HG02642 (cell line): ENCODE measurements at regions not wholly inside any gene's neighbourhood (a gene's known extent, or its start where the extent isn't known, plus 50 kb on each side); places are given as distances from the start of the nearest gene placed in this dataset.

Experiments used
- ATAC-seq: cut with Tn5 transposase; IDR thresholded peaks from one replicate; pipeline ENCODE4 v1.9.1; 2021; ENCODE audit warnings: mild to moderate bottlenecking; ENCODE audit not compliant: unreplicated experiment, poor library complexity

DNA sequence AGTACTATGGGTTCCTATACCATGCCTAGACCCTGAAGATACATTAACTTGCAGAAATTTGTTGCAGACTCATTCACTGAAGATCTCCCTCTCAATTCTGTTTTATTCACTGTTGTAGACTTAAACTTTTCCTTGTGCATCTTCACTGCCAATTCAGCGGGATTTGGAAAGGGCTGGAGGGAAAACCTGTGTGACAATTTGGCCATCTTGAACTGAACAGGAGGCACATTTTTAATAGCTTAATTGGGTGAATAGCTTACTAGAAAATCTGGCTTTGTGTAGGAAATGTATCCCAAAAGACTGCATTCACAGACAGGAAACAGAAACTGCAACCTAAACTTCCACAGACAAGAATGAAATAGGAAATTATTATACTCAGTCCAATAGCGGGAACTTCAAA lies 512.3 kb downstream of the XIRP2 start:
- no peak for ATAC-seq

DNA sequence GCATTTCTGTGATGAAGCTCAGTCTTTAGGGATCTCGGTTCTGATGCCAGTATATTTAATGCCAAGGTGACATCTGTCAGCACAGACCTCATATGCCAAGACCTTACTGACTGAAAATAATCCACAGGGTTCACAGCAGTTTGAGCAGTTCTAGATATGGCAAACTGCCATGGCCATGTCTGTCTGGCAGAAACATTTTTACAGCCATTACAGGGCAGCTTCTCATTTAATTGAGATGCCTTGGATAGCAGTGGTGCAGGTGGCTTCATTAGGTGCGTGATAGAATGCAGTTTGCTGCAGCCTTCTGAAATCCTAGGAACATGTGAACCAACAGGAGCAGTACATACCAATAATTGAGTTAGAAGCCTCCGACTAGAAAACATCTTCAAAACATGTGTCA lies 510.6 kb downstream of the XIRP2 start:
- no peak for ATAC-seq

DNA sequence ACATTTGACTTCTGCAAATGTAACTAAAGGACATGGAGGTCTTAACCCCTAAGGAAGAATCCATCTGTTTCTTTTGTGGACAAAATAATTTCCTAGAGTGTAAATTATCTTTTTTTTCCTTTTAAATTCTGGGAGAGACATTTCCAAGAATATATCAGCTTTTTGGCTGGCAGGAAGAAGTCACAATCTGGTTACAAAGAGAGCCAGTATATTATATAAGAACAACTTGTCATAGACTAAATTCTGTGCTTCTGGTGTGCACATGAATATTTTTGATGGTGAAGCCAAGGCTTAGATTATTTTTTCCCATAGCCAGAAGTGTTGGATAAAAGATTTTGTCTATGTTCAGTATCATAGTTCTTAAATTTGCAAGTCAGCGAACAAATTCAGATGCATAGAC lies 500.6 kb downstream of the XIRP2 start:
- no peak for ATAC-seq

DNA sequence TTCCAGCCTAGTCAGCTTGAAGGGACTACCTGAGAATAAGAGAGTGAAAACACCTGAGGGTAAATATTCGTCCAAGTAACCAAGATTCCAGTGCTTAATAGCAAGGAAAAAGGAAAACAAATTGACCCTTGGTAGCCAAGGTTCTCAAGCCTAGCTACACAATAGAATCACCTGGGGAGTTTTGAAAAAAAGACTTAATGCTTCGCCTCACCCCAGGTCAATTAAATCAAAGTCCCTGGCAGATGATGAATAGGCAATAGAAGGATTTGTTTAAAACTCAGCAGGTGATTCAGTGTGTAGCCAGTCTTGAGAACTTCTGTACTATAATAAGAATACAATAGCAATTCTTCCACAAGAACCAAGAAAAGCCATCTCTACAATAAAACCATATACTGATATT lies 500.2 kb downstream of the XIRP2 start:
- no peak for ATAC-seq

DNA sequence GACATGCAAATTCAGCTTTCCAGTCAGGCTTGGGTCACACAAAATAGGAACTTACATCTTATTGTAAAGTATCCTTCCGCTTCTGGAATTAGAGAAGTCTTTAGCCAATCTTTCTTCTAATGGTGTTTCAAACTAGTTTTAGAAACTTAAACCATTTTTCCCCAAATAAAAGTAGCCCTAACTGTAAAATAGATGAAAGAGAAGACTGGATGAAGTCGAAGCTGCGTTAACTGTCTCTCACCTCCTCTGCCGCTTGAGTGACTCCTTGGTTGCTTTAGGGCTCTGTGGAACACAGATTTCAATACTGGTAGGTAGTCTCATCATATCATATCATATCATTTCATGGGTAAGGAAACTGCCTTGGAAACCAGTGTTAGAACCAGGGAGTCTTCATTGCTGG lies 498.4 kb downstream of the XIRP2 start:
- no peak for ATAC-seq

DNA sequence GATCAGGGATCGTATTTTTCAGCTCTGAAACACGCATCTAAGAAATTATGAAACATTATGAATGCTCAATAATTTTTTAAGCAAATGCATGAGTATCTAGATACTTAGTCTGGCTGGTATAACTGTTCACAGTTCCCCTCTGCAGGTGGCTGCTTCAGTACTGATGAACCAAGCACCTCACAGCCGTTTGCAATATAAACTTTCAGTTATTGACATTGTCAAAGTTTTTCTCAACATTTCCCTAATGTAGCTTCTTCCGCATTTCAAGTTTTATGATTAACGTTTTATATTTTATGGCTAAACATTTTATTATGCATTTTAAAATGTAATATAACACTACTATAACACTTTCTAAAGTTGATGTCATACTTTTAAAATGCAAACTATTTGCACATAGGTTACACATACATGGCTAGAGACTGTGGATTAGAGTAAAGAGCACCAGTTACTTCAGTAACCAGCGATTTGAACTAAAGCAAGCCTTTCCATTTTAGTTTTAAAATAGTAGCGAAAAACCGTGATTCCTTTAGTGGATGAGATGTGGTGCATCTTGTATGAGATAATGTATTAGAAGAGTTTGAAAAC lies 495.4 kb downstream of the XIRP2 start:
- no peak for ATAC-seq

DNA sequence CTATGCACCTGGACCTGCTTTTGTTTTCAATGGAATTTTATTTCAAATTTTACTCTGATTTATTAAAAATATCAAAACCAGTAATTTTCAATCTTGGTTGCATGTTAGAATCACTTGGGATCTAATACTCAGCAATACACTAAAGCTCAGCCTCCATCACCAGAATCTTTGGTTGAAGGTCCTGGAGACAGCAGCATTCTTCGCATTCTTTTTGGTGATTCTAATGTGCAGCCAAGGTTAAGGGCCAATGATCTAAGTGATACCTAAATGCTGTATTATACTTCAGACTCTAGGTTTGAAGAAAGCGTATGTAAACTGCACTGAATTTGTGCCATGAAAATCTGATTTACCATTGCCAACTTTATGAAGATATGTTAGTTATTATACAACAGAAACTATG lies 493.1 kb downstream of the XIRP2 start:
- no peak for ATAC-seq

DNA sequence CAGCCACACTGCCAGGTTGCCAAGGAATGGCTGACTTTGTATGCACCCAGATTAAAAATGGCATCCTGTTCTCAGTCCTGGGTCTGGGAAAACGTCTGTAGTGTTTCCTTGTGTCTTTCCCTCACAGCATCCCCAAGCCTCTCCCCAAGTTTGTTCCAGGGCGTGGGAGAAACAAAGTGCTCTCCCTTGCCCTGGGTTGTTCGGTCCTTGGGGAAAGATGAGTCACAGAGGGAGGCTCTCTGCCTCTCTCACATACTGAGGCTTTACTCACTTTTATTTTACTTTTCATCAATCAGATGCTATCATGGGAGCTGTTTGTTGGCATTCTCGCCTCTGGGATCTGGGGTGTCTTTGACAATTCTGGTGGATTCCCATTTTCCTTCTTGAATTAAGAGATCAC lies 492.3 kb downstream of the XIRP2 start:
- ATAC-seq = no peak

DNA sequence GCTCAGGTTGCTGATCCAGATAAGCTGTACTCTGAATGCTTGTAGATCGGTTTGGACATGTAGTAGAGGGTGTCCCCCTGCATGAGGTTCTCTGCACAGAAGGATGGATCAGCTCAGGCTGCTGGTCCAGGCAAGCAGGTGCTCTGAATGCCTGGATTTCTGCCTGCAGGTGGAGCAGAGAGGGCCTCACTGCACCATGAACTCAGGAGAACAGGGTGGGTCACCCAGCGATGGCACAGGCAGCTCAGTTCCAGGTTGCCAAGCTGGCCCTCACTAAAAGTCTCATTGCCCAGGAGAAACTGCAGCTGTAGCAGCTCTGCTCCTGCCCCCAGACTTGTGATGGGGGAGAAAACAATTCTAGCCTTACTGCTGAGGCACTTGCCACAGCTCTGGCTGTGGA lies 491.8 kb downstream of the XIRP2 start:
- no peak for ATAC-seq

DNA sequence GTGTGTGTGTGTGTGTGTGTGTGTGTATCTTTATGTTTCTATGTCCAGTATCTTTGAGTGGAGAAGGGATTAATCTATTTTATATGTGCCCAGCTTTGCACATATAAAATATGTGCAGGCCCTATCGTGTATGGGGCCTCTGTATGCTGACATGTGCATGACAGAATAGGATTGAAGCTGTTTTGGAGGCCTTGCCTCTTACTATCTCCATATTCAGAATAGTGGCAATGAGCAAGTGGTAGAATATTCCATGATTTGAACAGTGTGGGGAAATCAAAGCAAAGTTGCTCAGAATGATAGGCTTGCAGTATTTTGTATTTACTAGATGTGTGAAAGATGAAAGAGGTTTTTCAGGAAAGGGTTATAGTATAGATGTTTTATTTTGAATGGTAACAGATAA lies 480.8 kb downstream of the XIRP2 start:
- no peak for ATAC-seq

DNA sequence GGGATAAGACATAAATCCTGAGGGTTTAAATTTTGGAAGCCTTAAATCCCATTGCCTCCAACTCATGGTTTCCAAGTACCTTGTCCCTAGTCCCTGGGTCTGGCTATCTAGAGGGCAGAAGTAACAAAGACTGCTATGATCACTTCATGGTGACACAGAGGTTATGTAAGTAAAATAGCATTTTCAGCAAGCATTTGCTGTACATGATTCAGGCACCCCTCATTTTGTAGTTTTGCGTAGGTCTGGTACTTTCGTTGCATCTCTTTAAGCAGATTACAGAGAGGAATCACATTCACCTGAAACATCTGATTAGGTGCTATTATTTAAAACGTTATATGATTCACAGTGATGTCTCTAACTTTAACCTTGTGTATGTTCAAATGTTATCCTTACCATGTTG lies 480.1 kb downstream of the XIRP2 start:
- no peak for ATAC-seq

DNA sequence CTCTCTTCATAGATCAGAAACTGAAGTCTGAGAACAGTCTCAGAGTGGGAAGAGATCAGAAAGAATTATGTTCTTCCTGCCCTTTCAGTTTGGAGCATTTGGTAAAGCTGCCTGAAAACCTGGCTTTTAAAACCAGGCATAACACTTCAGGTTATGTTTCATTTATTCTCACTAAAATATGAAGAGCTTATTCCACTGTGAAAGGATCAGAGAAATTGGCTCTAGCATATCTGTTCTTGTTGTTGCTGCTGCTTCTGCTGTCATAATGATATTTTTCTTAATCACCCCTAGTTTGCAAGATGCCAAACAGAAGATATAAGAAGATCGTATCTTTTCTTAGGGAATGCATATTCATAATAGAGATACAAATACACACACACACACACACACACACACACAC lies 476.9 kb downstream of the XIRP2 start:
- ATAC-seq = no peak

DNA sequence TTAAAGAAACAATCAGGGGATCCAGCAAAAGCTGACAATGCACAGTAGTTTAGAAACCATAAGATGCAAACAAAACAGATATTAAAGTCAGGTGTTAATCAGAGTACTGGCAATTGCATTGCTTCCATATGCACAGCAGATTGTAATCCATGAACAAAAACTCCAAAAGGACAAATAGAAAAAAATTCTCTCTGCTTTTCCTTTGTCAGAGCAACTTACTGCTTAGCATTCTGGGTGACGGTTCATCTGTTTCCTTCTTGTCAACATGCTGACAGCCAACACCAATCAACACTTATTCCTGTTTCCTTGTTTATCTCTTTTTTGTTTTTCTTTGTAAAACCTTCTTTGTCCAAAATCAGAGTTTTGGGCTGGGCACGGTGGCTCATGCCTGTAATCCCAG lies 473.1 kb downstream of the XIRP2 start:
- ATAC-seq = no peak

DNA sequence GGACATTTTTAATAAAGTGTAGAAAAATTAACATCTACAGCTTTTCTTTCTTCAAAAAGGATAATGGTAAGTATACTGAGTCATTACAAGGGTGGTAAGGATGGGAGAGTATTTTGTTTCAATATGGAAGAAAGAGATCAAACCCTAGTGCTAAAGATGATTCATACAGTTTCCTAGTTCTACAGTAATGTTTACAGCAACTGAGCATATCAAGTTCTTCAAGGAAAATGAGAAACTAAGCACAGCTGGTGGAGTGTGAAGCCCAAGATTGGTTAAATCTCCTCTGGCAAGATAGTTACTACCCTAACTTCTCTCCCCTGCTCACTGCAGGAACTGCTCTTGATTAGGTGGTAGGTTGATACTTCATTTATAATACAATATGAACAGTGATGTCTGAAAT lies 467.5 kb downstream of the XIRP2 start:
- ATAC-seq = no peak

DNA sequence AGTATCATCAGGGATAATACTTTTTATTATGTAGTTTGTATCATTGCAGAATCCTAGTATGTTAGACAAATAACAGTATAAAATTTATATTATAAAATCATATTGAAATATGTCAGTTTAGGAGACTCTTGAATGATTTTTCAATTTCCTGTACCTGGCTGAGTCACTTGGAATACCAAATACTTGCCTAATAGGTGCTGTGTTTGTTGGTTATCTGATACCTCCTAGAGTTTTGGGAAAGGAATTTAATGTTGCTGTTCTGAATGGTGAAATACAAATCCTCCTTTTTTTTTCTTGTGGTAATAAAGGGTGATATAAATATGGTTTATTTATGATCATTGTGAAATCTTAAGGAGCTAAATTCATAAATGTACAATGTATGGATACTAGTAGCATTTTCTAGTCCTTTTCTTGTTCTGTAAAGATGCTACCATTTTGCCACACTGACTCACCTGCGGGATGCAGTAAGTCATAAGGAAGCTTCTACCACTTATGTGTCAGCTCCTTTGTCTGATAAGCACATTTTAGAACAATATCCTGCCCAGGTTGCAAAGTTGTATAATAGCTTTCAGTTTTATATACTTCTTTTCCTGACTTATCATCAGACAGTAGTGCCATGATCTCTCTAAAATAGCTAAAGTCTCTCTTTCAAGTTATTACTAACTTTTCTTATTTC lies 465.5 kb downstream of the XIRP2 start:
- no peak for ATAC-seq

DNA sequence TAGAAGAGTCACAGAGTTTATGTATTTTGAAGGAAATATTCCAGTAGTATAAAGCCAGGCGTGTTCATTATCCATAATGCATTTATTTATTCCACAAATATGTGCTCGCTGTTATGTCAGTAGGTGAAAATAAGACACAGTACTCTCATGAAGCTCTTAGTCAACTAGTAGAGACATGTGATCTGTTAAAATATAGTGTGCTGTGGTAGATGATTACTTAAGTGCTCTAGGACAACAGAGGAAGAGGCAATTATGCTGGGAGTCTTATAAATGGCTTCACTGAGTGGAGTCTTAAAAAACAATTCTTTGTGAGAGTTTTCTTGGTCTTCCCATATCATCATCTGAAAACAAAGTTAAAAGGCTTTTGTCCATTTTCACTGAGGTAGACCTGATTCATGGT lies 457.3 kb downstream of the XIRP2 start:
- ATAC-seq = no peak

DNA sequence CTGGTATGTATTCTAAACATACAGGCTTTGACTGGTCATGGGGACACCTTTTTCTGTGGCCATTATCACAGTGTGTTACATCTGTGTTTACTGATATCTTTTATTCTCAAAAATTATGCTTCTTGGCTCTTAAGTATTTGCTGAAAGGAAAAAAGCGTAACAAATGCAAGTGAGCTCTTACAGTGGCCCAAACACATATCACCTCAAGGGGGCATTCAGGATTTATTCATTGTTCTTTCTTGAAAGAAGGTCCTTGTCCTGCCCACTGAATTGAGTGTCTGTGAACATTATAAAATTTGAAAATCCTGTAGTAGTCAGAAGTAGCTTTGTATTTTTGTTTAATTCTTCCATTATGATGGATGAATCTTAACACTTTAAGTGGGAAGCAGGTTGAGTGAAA lies 454.5 kb downstream of the XIRP2 start:
- no peak for ATAC-seq

DNA sequence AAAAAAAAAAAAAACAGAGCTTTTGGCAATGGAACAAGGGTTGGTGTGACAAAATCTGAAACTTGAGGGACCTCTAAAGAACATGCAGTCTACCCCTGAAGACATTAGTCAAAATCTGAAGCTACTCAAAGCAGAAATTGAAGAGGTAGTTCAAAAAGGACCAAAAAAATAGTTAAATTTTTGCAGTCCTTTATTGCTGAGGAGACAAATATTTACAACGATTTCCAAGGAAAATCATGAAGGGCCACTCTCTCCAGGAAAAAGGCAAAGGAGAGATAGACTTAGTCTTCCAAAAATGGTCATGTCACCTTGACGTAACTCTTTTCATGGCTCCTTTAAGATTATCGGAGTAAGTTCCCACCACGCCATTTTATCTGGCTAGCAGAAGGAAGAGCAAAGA lies 452.0 kb downstream of the XIRP2 start:
- ATAC-seq = no peak

DNA sequence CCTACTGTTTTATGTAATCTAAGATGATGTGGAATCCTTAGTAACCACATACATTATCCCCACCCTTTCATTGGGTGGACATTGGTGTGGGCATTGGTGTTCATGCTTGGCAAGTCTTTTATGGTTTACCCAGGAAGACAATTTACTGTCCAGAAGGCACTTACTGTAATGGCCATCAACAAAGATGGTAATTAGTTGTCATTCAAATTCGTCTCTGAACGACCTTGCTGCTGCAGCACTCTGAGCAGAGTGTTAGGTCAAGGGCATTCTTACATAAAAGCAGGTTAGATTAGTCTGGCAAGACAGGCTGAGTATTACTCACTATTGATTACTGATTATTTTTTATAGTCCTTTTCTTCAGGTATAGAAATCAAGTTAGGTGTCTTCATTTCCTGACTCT lies 447.9 kb downstream of the XIRP2 start:
- ATAC-seq = no peak

DNA sequence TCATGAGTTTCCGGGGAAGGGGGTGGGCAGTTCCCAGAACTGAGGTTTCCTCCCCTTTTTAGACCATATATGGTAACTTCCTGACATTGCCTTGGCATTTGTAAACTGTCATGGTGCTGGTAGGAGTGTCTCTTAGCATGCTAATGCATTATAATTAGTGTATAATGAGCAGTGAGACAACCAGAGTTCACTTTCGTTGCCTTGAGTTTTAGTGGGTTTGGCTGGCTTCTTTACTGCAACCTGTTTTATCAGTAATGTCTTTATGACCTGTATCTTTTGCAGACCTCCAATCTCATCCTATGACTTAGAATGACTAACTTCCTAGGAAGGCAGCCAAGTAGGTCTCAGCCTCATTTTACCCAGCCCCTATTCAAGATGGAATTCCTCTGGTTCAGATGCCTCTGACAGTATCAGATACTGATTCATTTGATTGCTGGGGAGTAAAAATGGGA lies 447.3 kb downstream of the XIRP2 start:
- ATAC-seq = no peak

DNA sequence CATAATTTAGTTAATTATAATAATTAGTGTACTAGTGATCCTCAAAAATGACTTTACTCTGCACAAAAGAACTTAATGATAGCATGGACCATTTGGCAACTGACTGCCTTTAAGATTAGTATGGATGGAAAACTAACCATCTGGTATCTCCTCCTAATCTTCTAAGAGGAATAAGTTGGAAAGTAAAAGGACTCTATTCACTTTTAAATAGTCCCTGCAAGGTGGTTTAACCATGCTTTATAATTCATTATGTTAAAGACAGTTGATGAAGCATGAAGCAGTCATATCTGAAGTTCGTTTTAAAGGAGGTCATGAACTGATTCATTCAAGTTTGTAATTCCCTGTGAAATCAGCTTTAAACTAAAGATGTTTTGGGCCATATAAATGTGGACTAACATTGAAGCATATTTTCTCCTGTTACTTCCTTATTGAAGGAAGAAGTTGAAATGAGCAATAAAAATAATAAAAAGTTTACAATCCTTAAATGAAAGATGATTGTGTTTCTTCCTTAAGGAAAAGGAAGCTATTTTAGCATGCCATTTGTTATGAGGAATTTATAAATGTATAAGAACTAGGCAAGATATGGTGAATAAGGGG lies 446.0 kb downstream of the XIRP2 start:
- ATAC-seq = no peak

DNA sequence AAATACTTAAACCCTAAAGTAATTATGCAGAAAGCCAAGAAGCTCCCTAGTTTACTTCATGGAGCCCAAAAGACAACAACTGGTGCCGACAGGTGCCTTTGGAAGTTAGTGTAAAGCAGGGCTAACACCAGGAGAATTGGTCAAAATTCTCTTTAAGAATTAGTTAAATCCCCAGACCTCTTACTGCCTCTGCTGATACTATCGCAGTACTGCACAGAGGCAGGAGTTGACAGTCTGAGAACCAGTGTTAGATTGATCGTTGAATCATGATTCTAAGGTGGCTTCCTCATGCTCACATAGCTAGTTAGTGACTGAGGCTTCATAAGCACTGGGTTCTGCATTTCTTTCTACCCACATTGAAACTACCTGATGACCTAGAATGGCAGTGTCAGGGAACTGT lies 445.0 kb downstream of the XIRP2 start:
- ATAC-seq = no peak
